PFSK-1 (cell line): ENCODE measurements at regions not wholly inside any gene's neighbourhood (a gene's known extent, or its start where the extent isn't known, plus 50 kb on each side); places are given as distances from the start of the nearest gene placed in this dataset.

Experiments used
- POLR2AphosphoS5 ChIP-seq: IDR thresholded peaks from 2 replicates; pipeline ENCODE4 v1.6.1; 2012; ENCODE audit warnings: low read depth, mild to moderate bottlenecking, control low read depth, low read length, moderate library complexity
- REST ChIP-seq, 2 experiments: IDR thresholded peaks; 2 replicates each; pipeline versions ENCODE4 v1.6.1 to v1.8.0; 2011 to 2012; ENCODE audit warnings: low read depth in 2 of 2, low read length in 2 of 2, control low read depth in 1 of 2, inconsistent platforms in 1 of 2, mild to moderate bottlenecking in 1 of 2, moderate library complexity in 1 of 2; ENCODE audit not compliant: insufficient read depth in 1 of 2
- TAF1 ChIP-seq: IDR thresholded peaks from 2 replicates; pipeline ENCODE4 v1.6.1; 2012; ENCODE audit warnings: low read length, control low read depth, borderline replicate concordance; ENCODE audit not compliant: insufficient read depth

GRCh38 chr21:28378026-28378425, 614.7 kb downstream of the LTN1 start:
- no peak for TF ChIP-seq POLR2AphosphoS5
- TF ChIP-seq TAF1: no peak
- no peak for TF ChIP-seq REST (IDR thresholded peaks at IDR 0.05; ENCODE audit: insufficient read depth in 1 of 2, low read depth in 2 of 2, low read length in 2 of 2)
